ENCODE measurements at regions not wholly inside any gene's neighbourhood (a gene's known extent, or its start where the extent isn't known, plus 50 kb on each side); places are given as distances from the start of the nearest gene placed in this dataset.

GRCh38 chr6:88366672-88367071 lies 200.5 kb upstream of the CNR1 start:
- Histone ChIP-seq H2AFZ (ENCODE audit: low read depth) (no peak overlapping the region), H3K4me1 (ENCODE audit: low read depth, poor library complexity, severe bottlenecking) (no peaks in the 10 kb centered on the region), H3K36me3 (ENCODE audit: insufficient read depth) (no peaks in the 10 kb centered on the region), H3K4me2 (no peak overlapping the region), H3K27ac (no peak overlapping the region), H3K27me3 (ENCODE audit: insufficient read depth, low read depth) (no peaks in the 10 kb centered on the region), H4K20me1 (ENCODE audit: insufficient read depth) (no peaks in the 10 kb centered on the region), H3K9ac (no peak overlapping the region), H3K79me2 (ENCODE audit: insufficient read depth, low read depth) (no peaks in the 10 kb centered on the region), H3K4me3 (IDR thresholded peaks at IDR 0.05; ENCODE audit: insufficient read depth, low read depth, low read length) (no peak overlapping the region)
- no peak for TF ChIP-seq CTCF (conservative IDR thresholded peaks at IDR 0.05; ENCODE audit: low read depth, low read length)

- Histone ChIP-seq H2AFZ (ENCODE audit: low read depth) (no peak overlapping the region), H3K9ac (no peak overlapping the region), H4K20me1 (ENCODE audit: insufficient read depth) (no peaks in the 10 kb centered on the region), H3K4me1 (ENCODE audit: low read depth, poor library complexity, severe bottlenecking) (no peaks in the 10 kb centered on the region), H3K79me2 (ENCODE audit: insufficient read depth, low read depth) (no peaks in the 10 kb centered on the region), H3K36me3 (ENCODE audit: insufficient read depth) (no peaks in the 10 kb centered on the region), H3K4me3 (IDR thresholded peaks at IDR 0.05; ENCODE audit: insufficient read depth, low read depth, low read length) (no peak overlapping the region), H3K27ac (no peak overlapping the region), H3K4me2 (no peak overlapping the region), H3K27me3 (ENCODE audit: insufficient read depth, low read depth) (no peaks in the 10 kb centered on the region)
- TF ChIP-seq CTCF (conservative IDR thresholded peaks at IDR 0.05; ENCODE audit: low read depth, low read length), result no peak
Observed at GRCh38 chr6:88365656-88366055, 199.5 kb upstream of the CNR1 start.

GRCh38 chr6:88365230-88365629 lies 199.1 kb upstream of the CNR1 start:
- Histone ChIP-seq H3K4me3 (IDR thresholded peaks at IDR 0.05; ENCODE audit: insufficient read depth, low read depth, low read length) (no peak overlapping the region), H3K27ac (no peak overlapping the region), H3K36me3 (ENCODE audit: insufficient read depth) (no peaks in the 10 kb centered on the region), H3K9ac (no peak overlapping the region), H3K4me1 (ENCODE audit: low read depth, poor library complexity, severe bottlenecking) (no peaks in the 10 kb centered on the region), H3K4me2 (no peak overlapping the region), H3K79me2 (ENCODE audit: insufficient read depth, low read depth) (no peaks in the 10 kb centered on the region), H4K20me1 (ENCODE audit: insufficient read depth) (no peaks in the 10 kb centered on the region), H3K27me3 (ENCODE audit: insufficient read depth, low read depth) (no peaks in the 10 kb centered on the region), H2AFZ (ENCODE audit: low read depth) (no peak overlapping the region)
- no peak for TF ChIP-seq CTCF (conservative IDR thresholded peaks at IDR 0.05; ENCODE audit: low read depth, low read length)

GRCh38 chr6:88361754-88362153 lies 195.6 kb upstream of the CNR1 start:
- H4K20me1 ChIP-seq (ENCODE audit: insufficient read depth), result no peaks in the 10 kb centered on the region
- no peak overlapping the region for H3K4me2 ChIP-seq
- no peaks in the 10 kb centered on the region for H3K36me3 ChIP-seq (ENCODE audit: insufficient read depth)
- no peak overlapping the region for H3K27ac ChIP-seq
- H2AFZ ChIP-seq (ENCODE audit: low read depth), result no peak overlapping the region
- H3K9ac ChIP-seq, result no peak overlapping the region
- H3K4me1 ChIP-seq (ENCODE audit: low read depth, poor library complexity, severe bottlenecking), result no peaks in the 10 kb centered on the region
- no peaks in the 10 kb centered on the region for H3K27me3 ChIP-seq (ENCODE audit: insufficient read depth, low read depth)
- TF ChIP-seq CTCF (conservative IDR thresholded peaks at IDR 0.05; ENCODE audit: low read depth, low read length), result no peak
- H3K79me2 ChIP-seq (ENCODE audit: insufficient read depth, low read depth), result no peaks in the 10 kb centered on the region
- no peak overlapping the region for H3K4me3 ChIP-seq (IDR thresholded peaks at IDR 0.05; ENCODE audit: insufficient read depth, low read depth, low read length)

- H4K20me1 ChIP-seq (ENCODE audit: insufficient read depth), result no peaks in the 10 kb centered on the region
- no peak overlapping the region for H3K9ac ChIP-seq
- no peak overlapping the region for H3K27ac ChIP-seq
- no peaks in the 10 kb centered on the region for H3K27me3 ChIP-seq (ENCODE audit: insufficient read depth, low read depth)
- no peaks in the 10 kb centered on the region for H3K4me1 ChIP-seq (ENCODE audit: low read depth, poor library complexity, severe bottlenecking)
- H2AFZ ChIP-seq (ENCODE audit: low read depth), result no peak overlapping the region
- H3K4me2 ChIP-seq, result no peak overlapping the region
- no peak overlapping the region for H3K4me3 ChIP-seq (IDR thresholded peaks at IDR 0.05; ENCODE audit: insufficient read depth, low read depth, low read length)
- H3K36me3 ChIP-seq (ENCODE audit: insufficient read depth), result no peaks in the 10 kb centered on the region
- TF ChIP-seq CTCF (conservative IDR thresholded peaks at IDR 0.05; ENCODE audit: low read depth, low read length), result no peak
- H3K79me2 ChIP-seq (ENCODE audit: insufficient read depth, low read depth), result no peaks in the 10 kb centered on the region
Observed at GRCh38 chr6:88361298-88361697, 195.2 kb upstream of the CNR1 start.

Measured in KMS-11 (cell line).